Gastroesophageal sphincter (tissue), 2 donors: ENCODE measurements at regions not wholly inside any gene's neighbourhood (a gene's known extent, or its start where the extent isn't known, plus 50 kb on each side); places are given as distances from the start of the nearest gene placed in this dataset.
"Not testable (repeated sequence)": the region's sequence is repeated elsewhere in the genome, so short reads cannot be mapped to it uniquely, and the experiment has no call there.

Experiments used
- POLR2A ChIP-seq, 2 donors: fragments of 450-650 bp; IDR thresholded peaks; one replicate each; pipeline ENCODE4 v1.6.1; 2017; ENCODE audit warnings: antibody characterized with exemption in 2 of 2, mild to moderate bottlenecking in 2 of 2, moderate library complexity in 1 of 2
- POLR2AphosphoS5 ChIP-seq: sonication (generic); formaldehyde crosslinking; IDR thresholded peaks from one replicate; pipeline ENCODE4 v1.6.1; 2017; ENCODE audit warnings: antibody characterized with exemption

GRCh38 chr10:29725927-29726326 lies 91.2 kb upstream of the SVIL start:
- not testable (repeated sequence) for TF ChIP-seq POLR2AphosphoS5; POLR2A (IDR thresholded peaks at IDR 0.05)
